ENCODE measurements at regions not wholly inside any gene's neighbourhood (a gene's known extent, or its start where the extent isn't known, plus 50 kb on each side); places are given as distances from the start of the nearest gene placed in this dataset.

DNA sequence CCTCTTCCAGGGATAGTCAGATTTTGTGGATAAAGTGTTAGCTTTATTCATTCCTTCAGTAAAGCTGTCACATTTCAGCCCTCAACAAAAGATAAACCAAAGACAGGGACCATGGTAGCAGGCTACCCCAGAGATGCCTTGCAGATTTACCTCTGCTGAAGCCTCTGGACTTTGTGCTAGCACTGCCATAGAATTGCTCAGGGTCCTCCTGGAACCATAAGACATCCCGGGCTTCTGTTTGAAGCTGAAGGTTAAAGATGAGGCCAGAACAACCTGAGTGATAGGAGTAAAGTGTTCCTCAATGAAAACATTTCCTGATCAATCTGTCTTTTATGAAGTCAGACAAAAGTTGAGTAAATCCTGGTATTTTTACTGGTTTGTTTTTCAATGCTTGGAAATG is 57.5 kb upstream of the ARL15 start:
- BruUV-seq (replicated peaks): no TSS peak
- no peak for TF ChIP-seq CTCF (IDR thresholded peaks at IDR 0.05; ENCODE audit: unreplicated experiment)
- no peak overlapping the region for H3K27ac Mint-ChIP-seq (ENCODE audit: low read depth, unreplicated experiment)
- no peaks in the 10 kb centered on the region for H3K36me3 Mint-ChIP-seq (ENCODE audit: insufficient read depth, unreplicated experiment)
- peaks cover 6% of the 10 kb centered on the region for H3K9me3 Mint-ChIP-seq (ENCODE audit: unreplicated experiment)
- intact Hi-C loops (cut with micrococcal nuclease): no loop called here
- ChIA-PET CTCF (interaction anchor here (1.0 kb wide), 1 partner anchor 11 kb away, joined by 4 read pairs; no protein-coding TSS in a partner anchor), POLR2A (interaction anchor here (1.3 kb wide), 1 partner anchor 8 kb away, joined by 3 read pairs; no protein-coding TSS in a partner anchor)
- DNase-seq (ENCODE audit: unreplicated experiment): no peak
- no peaks in the 10 kb centered on the region for H3K27me3 Mint-ChIP-seq (ENCODE audit: insufficient read depth, unreplicated experiment)
- no peak overlapping the region for H3K4me3 Mint-ChIP-seq (ENCODE audit: unreplicated experiment)
- H3K4me1 Mint-ChIP-seq (ENCODE audit: insufficient read depth, unreplicated experiment): no peaks in the 10 kb centered on the region

GRCh38 chr5:54366707-54367106 is 56.3 kb upstream of the ARL15 start:
- Mint-ChIP-seq H3K36me3 (ENCODE audit: insufficient read depth, unreplicated experiment) (no peaks in the 10 kb centered on the region), H3K4me1 (ENCODE audit: insufficient read depth, unreplicated experiment) (peaks cover 4% of the 10 kb centered on the region), H3K4me3 (ENCODE audit: unreplicated experiment) (no peak overlapping the region), H3K9me3 (ENCODE audit: unreplicated experiment) (no peaks in the 10 kb centered on the region), H3K27ac (ENCODE audit: low read depth, unreplicated experiment) (no peak overlapping the region), H3K27me3 (ENCODE audit: insufficient read depth, unreplicated experiment) (no peaks in the 10 kb centered on the region)
- intact Hi-C loops (cut with micrococcal nuclease): no loop called here
- no peak for DNase-seq (ENCODE audit: unreplicated experiment)
- CTCF ChIA-PET: interaction anchor here (1.0 to 1.1 kb wide), 4 partner anchors 13 to 58 kb away, joined by 3 to 4 read pairs (median 3); no protein-coding TSS in a partner anchor
- no peak for TF ChIP-seq CTCF (IDR thresholded peaks at IDR 0.05; ENCODE audit: unreplicated experiment)
- POLR2A ChIA-PET: interaction anchor here (1.4 kb wide), 1 partner anchor 9 kb away, joined by 4 read pairs; no protein-coding TSS in a partner anchor
- BruUV-seq (replicated peaks): no TSS peak

DNA sequence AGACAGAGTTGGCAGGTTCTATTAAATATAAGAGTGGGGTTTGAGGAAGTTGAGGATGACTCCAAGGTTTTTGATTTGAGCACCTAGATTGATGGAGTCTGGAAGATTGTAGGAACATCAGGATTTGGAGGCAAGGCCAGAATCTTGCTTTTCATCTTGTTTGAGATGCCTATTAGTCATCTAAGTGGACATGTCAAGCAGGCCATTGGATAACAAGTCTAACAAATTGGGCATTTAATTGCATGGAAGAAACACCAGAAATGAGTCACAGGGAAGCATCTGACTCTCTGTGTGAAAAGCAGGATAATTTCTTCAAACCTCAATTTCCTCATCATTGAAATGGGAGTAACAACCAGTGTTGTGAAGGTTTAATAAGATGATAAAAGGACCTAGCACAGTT is 53.3 kb upstream of the ARL15 start:
- DNase-seq (ENCODE audit: unreplicated experiment): no peak
- no peak overlapping the region for H3K27ac Mint-ChIP-seq (ENCODE audit: low read depth, unreplicated experiment)
- intact Hi-C loops (cut with micrococcal nuclease): no loop called here
- H3K4me1 Mint-ChIP-seq (ENCODE audit: insufficient read depth, unreplicated experiment): peaks cover 15% of the 10 kb centered on the region
- TF ChIP-seq CTCF (IDR thresholded peaks at IDR 0.05; ENCODE audit: unreplicated experiment): no peak
- H3K4me3 Mint-ChIP-seq (ENCODE audit: unreplicated experiment): no peak overlapping the region
- POLR2A ChIA-PET: no interaction called here
- H3K9me3 Mint-ChIP-seq (ENCODE audit: unreplicated experiment): no peaks in the 10 kb centered on the region
- H3K36me3 Mint-ChIP-seq (ENCODE audit: insufficient read depth, unreplicated experiment): no peaks in the 10 kb centered on the region
- CTCF ChIA-PET: interaction anchor here (0.7 to 1.0 kb wide), 2 partner anchors 47 to 80 kb away, joined by 3 read pairs; no protein-coding TSS in a partner anchor
- no peaks in the 10 kb centered on the region for H3K27me3 Mint-ChIP-seq (ENCODE audit: insufficient read depth, unreplicated experiment)
- BruUV-seq (replicated peaks): no TSS peak

GRCh38 chr5:54362992-54363625 is 52.7 kb upstream of the ARL15 start:
- H3K4me1 Mint-ChIP-seq (ENCODE audit: insufficient read depth, unreplicated experiment): peaks cover 15% of the 10 kb centered on the region
- POLR2A ChIA-PET: no interaction called here
- TF ChIP-seq CTCF (IDR thresholded peaks at IDR 0.05; ENCODE audit: unreplicated experiment): no peak
- H3K36me3 Mint-ChIP-seq (ENCODE audit: insufficient read depth, unreplicated experiment): no peaks in the 10 kb centered on the region
- no TSS peak for BruUV-seq (replicated peaks)
- CTCF ChIA-PET: interaction anchor here (1.0 kb wide), 1 partner anchor 79 kb away, joined by 3 read pairs; no protein-coding TSS in a partner anchor
- no peak for DNase-seq (ENCODE audit: unreplicated experiment)
- H3K27me3 Mint-ChIP-seq (ENCODE audit: insufficient read depth, unreplicated experiment): no peaks in the 10 kb centered on the region
- no peak overlapping the region for H3K4me3 Mint-ChIP-seq (ENCODE audit: unreplicated experiment)
- no peak overlapping the region for H3K27ac Mint-ChIP-seq (ENCODE audit: low read depth, unreplicated experiment)
- intact Hi-C loops (cut with micrococcal nuclease): no loop called here
- H3K9me3 Mint-ChIP-seq (ENCODE audit: unreplicated experiment): no peaks in the 10 kb centered on the region

Data from MCF 10A (cell line).